Left lung (tissue), 4 donors: ENCODE measurements at regions not wholly inside any gene's neighbourhood (a gene's known extent, or its start where the extent isn't known, plus 50 kb on each side); places are given as distances from the start of the nearest gene placed in this dataset.

ENCODE experiments used
- ATAC-seq: fragments of 200-7000 bp; cut with Tn5 transposase; one replicate; pipeline ENCODE4 v1.9.1; 2020; ENCODE audit warnings: moderate library complexity
- DNase-seq, 4 donors: peaks; one replicate each; pipeline ENCODE4 v3.0.0-alpha.2; 2013 to 2020
- H3K27ac ChIP-seq, 2 donors: fragments of 200-600 bp; sonication (generic) in 1 of 2; one replicate each; pipeline versions ENCODE4 v1.5.0 to v1.8.0; 2020 to 2021
- H3K27me3 ChIP-seq, 2 donors: fragments of 200-600 bp; sonication (generic) in 1 of 2; one replicate each; pipeline versions ENCODE4 v1.5.0 to v1.8.0; 2020 to 2021
- H3K36me3 ChIP-seq, 2 donors: fragments of 200-600 bp; sonication (generic) in 1 of 2; one replicate each; pipeline versions ENCODE4 v1.5.0 to v1.8.0; 2020 to 2021
- H3K4me1 ChIP-seq, 2 donors: fragments of 200-600 bp; one replicate each; pipeline ENCODE4 v1.8.0; 2021
- H3K4me3 ChIP-seq, 2 donors: fragments of 200-600 bp; sonication (generic) in 1 of 2; one replicate each; pipeline versions ENCODE4 v1.5.0 to v1.8.0; 2020 to 2021; ENCODE audit warnings: mild to moderate bottlenecking in 1 of 2
- H3K9me3 ChIP-seq, 2 donors: fragments of 200-600 bp; sonication (generic) in 1 of 2; one replicate each; pipeline versions ENCODE4 v1.5.0 to v1.8.0; 2020 to 2021
- CTCF ChIP-seq, 2 donors: fragments of 200-600 bp; sonication (generic) in 1 of 2; IDR thresholded peaks; one replicate each; pipeline versions ENCODE4 v1.5.0 to v1.8.0; 2021; ENCODE audit warnings: antibody characterized with exemption in 2 of 2
- intact Hi-C, 2 donors: fragments of 100-400 bp; cut with DNase I; formaldehyde crosslinking; loops; one replicate each; pipeline versions ENCODE4 v1.11.2 to v1.14.2; 2022
- donor health status: DM: no; HTN: yes; CAD: no.
- donor health status: DM: no; HTN: no; CAD: no.

DNA sequence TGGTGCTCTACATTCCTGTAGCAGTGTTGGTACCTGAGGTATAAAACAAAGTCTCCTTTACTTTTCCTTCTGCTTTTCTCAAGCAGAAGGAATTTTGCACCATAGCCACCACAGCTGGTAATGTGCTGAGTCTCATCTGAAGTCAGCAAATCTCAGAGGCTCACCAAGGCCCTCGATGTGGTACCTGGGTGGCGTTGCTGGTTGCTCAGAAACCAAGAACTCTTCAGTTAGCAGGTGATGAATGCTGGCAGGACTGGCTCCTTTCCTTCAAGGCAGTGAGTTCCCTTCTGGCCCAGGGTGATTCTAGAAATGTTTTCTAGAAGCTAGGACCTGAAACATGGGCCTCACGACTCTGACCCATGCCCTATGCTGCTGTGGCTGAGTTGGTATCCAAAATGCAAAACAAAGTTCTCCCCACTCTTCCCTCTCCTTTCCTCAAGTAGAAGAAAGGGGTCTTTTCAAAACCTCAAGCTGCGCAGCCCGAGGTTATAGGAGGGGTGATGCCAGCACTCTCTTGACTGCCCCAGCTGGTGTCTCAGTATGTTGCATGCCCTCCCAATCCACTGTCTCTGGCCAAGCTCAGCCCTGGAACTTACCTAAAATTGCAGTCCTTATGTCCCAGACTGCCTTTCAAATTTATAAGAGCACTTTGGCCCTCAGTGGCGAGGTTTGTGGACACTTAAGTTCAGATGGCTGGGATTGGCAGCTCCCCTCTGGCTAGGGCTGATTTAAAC is 592.3 kb downstream of the FRK start:
- no peak for ATAC-seq
- intact Hi-C loops, result no loop called here
- TF ChIP-seq CTCF (IDR thresholded peaks at IDR 0.05), result no peak

DNA sequence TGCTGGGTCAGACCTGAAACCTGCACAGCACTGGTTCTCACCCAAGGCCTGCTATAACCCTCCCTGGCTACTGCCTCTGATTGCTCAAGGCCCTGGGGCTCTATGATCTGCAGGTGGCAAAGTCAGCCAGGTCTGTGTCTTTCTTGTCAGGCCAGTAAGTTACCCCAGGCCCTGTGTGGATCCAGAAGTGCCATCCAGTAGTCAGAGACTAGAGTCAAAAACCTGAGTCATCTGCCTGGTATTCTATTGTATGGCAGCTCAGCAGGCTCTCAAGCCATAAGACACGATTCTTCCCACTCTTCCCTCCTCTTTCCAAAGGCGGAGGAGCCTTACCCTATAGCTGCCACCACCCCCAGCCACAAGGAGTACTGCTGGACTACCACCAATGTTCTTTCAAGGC is 593.0 kb downstream of the FRK start:
- TF ChIP-seq CTCF (IDR thresholded peaks at IDR 0.05), result no peak
- intact Hi-C loops, result no loop called here
- no peak overlapping the region for H3K27ac ChIP-seq
- H3K4me3 ChIP-seq, result no peak overlapping the region
- no peaks in the 10 kb centered on the region for H3K27me3 ChIP-seq
- no peak for ATAC-seq
- H3K4me1 ChIP-seq, result no peaks in the 10 kb centered on the region
- DNase-seq, result no peak
- H3K36me3 ChIP-seq, result no peaks in the 10 kb centered on the region
- H3K9me3 ChIP-seq, result peaks cover 0 to 3% of the 10 kb centered on the region in 2 donors

More for the DNA sequence above, 592.3 kb downstream of the FRK start:
- Histone ChIP-seq H3K4me3 (no peak overlapping the region), H3K36me3 (no peaks in the 10 kb centered on the region), H3K27me3 (no peaks in the 10 kb centered on the region), H3K9me3 (peaks cover 0 to 3% of the 10 kb centered on the region in 2 donors), H3K27ac (no peak overlapping the region), H3K4me1 (no peaks in the 10 kb centered on the region)
- no peak for DNase-seq

GRCh38 chr6:115460913-115461312 is 599.8 kb downstream of the FRK start:
- no peaks in the 10 kb centered on the region for H3K4me1 ChIP-seq
- intact Hi-C loops, result no loop called here
- H3K27me3 ChIP-seq, result no peaks in the 10 kb centered on the region
- H3K36me3 ChIP-seq, result no peaks in the 10 kb centered on the region
- H3K4me3 ChIP-seq, result no peak overlapping the region
- no peak overlapping the region for H3K27ac ChIP-seq
- no peak for DNase-seq
- no peak for ATAC-seq
- no peak for TF ChIP-seq CTCF (IDR thresholded peaks at IDR 0.05)
- peaks cover 0 to 3% of the 10 kb centered on the region in 2 donors for H3K9me3 ChIP-seq

DNA sequence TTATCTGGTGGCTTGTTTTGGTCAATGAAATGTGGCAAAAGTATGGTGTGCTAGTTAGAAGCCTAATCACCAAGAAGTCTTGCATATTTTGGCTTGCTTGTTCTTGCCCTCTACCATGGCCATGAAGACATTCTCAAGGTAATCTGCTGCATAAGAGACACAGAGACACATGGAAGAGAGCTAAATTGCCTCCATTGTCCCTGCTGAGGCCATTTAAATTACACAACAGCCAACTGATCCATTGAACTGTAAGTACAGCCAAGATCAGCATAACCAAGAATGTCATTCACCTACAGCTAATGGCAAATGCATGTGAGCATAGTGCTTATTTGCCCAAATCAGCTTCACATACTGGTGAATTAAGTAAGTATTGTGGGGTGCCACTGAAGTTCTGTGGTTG is 603.8 kb downstream of the FRK start:
- Histone ChIP-seq H3K27me3 (no peaks in the 10 kb centered on the region), H3K9me3 (no peaks in the 10 kb centered on the region), H3K4me3 (no peak overlapping the region), H3K4me1 (no peaks in the 10 kb centered on the region), H3K27ac (no peak overlapping the region), H3K36me3 (no peaks in the 10 kb centered on the region)
- DNase-seq (no peak), ATAC-seq (no peak)
- intact Hi-C loops, result no loop called here
- no peak for TF ChIP-seq CTCF (IDR thresholded peaks at IDR 0.05)

- ATAC-seq, result no peak
- no peak overlapping the region for H3K27ac ChIP-seq
- DNase-seq, result peak in 2 of 4 donors; percentile 58 to 65
- H3K4me1 ChIP-seq, result no peaks in the 10 kb centered on the region
- TF ChIP-seq CTCF (IDR thresholded peaks at IDR 0.05), result no peak
- intact Hi-C loops, result no loop called here
- no peaks in the 10 kb centered on the region for H3K27me3 ChIP-seq
- H3K9me3 ChIP-seq, result no peaks in the 10 kb centered on the region
- no peaks in the 10 kb centered on the region for H3K36me3 ChIP-seq
- no peak overlapping the region for H3K4me3 ChIP-seq
Measured at GRCh38 chr6:115443825-115444478, 616.7 kb downstream of the FRK start.
